Activated CD4-positive, alpha-beta T cell treated with anti-CD3 and anti-CD28 coated beads for 48 hours (primary cell): ENCODE measurements at regions not wholly inside any gene's neighbourhood (a gene's known extent, or its start where the extent isn't known, plus 50 kb on each side); places are given as distances from the start of the nearest gene placed in this dataset.

Experiments used
- DNase-seq: peaks from one replicate; pipeline ENCODE4 v3.0.0-alpha.2; 2020

DNA sequence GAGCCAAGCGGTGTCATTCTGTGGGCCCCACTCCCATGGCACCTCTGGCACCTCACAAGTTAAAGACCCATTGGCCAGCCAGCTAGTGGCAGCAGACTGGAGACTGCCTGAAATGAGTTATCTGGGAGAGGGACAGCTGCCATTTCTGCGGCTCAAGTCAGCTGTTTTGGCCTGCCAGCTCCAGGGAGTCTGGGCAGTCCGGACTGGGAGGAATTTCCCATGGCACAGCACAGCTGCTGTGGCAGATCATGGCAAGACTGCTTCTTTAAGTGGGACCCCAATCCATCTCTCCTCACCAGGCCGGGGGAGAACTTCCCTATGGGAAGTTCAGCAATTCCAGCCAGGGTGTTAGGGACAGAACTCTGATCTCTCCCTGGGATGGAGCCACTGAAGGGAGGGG is 2187.6 kb upstream of the CELF4 start:
- no peak for DNase-seq

DNA sequence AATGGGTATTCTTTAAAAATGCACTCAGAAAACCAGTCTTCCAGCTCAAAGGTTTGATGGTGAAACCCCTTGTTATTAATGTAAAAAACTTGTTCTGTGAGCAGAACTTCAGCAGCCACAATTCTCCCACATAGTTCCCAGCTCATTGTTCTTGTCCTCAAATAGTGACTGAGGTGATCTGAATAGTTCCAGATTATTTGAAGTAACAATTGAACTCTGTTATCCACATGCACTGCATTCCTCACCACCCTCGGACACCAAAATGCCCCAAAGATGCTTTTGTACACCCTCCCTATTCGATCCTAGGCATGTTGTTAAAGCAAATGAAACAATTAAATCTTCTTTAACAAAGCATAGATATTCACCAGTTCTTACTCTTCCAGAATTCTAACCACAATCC is 2186.8 kb upstream of the CELF4 start:
- no peak for DNase-seq

DNA sequence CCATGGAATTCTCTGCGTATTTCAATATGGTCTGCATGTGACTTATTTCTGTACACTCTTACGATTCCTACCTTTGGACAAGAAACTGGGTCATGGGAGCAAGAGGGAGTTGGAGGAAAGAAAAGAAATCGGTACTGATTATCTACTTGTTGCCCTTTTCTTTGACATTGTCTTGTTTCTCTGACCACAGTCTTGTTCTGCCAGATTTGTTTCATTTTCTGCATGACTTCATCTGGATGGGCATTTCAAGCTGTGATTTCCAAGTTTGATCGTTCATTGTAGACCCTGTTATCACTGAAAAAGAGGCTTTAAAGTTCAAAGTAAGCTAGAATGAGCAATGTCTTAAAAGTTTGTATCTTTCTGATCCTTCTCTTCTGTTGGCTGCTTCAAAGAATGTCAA is 2186.3 kb upstream of the CELF4 start:
- no peak for DNase-seq

DNA sequence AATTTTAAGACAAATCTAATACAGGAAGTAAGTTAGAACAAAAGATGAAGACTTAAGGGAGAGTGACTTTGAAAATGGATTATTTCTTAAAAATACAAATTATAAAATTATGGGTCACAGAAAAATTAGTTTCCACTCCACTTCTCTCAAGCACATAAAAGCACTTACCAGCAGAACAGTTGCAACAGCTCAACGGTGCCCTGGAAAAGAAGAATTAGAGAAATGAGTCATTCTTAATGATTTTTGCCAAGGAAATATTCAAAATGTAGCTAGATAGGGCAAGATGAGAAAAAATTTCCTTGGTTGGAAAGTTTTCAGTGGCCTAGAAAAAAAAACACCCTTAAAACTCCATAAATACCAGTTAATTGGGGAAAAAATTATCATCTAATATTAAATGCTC is 2185.6 kb upstream of the CELF4 start:
- no peak for DNase-seq

DNA sequence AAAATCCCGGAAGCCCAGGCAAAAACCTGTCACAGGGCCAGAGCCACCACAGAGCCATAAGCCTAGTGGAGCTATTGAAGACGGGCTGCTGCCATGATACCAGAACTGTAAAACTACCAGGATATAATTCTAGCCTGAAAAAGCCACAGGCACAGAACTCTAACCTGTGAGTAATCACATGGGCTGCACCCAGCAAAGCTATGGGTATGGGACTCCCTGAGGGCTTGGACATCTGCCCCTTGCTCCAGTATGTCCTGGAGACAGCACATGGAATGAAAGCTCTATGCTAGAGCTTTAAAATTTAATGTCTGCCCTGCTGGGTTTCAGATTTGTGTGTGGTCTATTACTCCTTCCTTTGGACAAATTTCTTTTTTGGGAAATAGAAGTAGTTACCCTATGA is 2183.6 kb upstream of the CELF4 start:
- no peak for DNase-seq

DNA sequence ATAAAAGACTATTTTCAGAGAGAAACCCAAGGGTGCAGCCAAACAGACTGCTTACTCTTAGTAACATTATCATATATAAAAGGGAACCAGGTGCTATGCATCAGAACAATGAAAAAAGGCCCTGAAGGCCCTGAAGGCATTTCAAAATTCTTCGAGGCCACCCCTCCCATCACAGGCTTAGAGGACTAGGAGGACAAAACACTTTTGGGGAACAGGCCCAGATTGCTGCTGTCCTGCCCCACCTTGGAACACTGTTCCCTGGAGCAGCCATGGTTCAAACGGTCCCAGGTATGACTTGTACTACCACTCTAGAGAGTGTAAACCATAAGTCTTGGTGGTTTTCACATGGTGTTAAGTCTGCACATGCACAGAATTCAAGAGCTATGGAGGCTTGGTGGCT is 2183.1 kb upstream of the CELF4 start:
- no peak for DNase-seq

DNA sequence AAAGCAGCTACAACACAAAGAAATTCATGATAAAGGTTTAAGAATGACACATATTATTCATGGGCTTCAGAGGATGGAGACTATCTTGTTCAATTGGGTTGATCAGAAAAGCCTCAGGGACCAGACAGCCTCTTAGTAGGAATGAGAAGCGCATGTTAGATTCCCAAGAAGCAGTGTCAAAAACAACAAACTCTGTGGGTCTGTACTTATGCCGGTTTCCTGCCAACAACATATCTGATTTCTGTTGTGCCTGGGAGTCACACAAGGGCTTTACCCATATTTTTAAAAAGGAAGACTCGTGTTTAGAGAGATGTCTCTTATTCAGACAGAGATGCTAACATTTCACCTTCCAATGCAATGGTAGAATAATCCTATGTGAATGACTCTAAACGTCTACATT is 2180.6 kb upstream of the CELF4 start:
- no peak for DNase-seq

DNA sequence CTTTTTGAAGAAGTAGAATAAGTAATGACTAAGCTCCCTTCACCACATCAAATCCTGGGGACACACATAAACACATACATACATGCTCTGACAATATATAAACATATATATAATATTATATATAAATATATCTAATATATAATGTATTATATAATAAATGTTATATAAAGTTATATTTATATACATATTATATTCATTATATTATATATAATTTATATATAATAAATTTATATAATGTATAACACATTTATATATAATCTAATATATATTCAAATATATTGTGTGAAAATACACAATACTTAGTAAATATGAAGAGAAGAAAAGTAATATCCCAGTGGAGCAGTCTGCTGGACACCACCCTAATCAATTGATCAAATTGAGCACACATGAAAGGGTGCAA is 2177.9 kb upstream of the CELF4 start:
- no peak for DNase-seq

DNA sequence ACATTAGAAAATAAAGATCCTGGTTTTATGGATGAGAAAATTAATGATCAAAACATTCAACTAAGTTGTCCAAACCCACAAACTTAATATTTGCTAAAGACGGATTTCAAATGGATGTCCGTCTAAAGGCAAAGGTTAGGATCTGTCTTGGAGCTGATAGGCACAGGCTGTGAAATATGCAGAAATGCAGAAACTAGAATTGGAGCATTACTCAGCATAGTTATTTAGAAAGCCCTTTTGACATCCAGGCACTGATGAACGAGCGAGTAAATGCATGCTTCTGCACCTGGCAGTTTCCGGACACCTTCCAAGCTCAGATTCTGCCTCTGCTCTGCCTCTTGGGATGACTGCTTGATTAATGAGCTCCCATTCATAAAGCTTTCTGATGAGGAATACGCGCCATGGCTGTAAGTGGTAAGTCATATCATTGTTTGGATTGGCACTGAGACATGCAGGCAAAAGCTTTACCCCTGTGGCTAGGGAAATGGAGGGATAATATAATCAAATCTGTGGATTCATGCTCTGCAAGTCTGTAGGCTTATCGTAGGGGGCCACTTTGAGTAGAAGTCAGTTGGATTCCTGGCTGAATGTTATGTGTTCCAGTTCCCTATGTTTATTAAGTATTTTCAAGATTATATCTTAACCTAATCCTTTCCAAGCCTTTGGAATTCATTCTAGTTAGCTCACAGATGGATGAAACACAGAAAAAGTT is 2176.3 kb upstream of the CELF4 start:
- DNase-seq: no peak

DNA sequence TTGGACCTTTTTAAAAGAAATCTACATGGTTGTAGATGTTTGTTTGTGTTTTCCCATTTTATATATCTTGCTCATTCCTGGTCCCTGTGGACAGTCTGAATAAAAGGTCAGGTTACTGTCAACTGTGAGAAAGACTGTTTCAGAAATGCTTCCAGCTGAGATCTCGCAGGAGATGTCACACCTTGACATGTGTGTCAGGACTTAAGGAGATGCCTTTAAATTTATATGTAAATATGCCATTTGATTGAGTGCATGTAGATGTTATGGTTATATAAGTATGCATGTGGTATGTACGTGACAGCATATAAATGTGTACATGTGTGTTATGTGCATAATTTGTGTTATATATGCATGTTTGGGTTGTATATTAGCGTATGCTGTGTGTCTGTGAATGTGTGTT is 2172.3 kb upstream of the CELF4 start:
- DNase-seq: no peak

DNA sequence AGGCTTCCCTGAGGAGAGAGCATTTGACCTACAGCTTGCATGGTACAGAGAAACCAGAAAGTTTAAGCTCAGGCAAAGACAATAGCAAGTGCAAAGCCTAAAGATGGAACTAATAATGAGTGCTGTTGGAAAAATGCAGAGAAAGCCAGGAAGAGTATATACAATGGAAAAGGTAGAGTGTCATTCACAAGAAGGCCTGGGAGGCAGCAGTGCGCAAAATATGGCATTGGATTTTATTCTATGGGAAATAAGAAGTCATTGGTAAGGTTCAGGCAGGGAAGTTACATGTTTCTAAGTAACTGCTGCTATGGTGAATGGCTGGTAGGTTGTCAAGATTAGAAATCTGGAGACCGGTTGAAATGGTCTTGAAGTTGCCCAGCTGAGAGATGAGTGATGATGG is 2167.3 kb upstream of the CELF4 start:
- DNase-seq: no peak

DNA sequence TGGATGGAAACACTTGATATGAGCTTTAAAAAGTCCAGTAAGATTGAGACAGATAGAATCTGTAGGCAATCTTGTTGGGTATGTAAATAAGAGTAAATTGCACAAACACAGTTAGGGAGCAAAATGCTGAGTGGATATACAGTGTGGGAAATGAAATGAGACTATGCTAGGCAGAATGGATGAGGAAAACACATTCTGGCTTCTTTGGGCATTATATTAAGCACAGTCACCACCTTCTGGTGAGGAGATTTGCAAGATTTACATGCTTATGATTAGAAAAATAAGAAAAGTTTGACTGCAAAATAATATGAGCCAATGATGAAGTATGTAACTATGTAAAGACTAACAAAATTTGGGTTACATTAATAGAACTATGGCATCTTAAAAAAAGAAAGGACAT is 2165.0 kb upstream of the CELF4 start:
- DNase-seq: no peak

DNA sequence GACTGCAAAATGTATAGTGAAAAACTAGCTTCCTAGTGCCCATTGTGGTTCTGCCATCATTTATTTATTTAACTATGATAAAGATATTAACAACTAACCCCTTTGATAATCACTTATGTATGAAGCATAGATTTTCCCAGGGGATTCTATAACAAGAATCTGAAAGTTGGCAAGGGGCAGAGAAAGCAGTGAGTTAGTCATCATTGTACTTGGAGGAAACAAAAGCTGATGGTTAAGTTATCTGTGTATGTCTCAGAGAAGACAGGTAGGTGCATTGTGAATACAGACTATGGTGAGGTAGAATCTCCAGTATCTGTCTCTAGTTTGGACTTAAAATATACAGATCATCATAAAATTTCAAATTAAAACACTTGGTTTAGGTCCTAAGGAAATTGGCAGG is 2159.1 kb upstream of the CELF4 start:
- DNase-seq: no peak

DNA sequence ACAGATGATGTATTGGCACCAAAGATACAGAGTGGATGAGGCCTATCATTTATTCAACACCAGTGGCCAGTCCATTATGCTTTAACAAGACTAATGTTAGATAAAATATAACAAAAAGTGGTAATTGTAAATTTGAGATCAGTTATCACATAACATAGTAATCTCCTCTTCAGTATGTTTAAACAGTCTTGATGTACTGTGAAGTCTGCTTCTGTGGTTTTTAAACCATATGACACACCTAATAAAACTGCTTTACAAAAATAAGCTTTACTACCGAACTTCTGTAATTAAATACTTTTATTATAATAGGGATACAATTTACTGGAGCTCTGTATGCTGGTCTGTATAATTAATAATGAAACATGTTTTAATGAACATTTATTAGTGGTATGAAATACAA is 2156.1 kb upstream of the CELF4 start:
- no peak for DNase-seq

DNA sequence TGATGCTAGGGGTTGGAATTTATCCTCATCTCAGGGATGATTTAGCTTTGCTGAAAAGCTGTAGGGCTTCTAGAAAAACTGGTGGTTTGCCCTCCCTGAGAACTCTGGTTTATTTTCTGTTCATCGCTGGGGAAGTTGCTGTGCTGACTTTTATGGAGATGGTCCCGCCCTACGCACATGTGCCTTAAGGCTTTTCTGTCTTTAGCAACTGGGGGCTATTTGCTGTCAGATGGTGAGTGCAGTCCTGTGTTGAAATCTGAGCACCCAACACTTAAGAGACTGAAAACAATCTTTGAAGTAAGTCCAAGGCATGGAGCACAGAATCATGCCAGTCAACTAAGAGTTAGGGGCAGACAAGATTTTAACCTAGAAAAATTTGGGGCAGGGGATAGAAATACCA is 2148.4 kb upstream of the CELF4 start:
- no peak for DNase-seq

DNA sequence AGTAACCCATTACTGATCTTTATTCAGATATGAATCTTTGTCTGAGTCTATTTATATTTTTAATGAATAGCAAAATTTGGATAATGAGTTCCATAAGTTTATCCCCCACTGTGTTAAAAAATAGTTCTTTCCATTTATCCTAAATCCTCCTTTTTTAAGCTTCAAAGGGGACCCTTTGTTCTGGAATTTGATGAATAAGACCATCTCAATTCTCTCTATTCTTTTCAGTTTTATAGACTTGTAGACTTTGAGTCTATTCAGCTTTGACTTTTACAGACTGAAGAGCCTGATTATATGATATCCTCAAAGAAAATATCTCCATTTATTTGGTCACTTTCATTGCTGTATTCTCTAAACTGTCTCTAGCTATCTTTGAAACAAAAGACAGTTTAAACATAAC is 2146.1 kb upstream of the CELF4 start:
- no peak for DNase-seq

DNA sequence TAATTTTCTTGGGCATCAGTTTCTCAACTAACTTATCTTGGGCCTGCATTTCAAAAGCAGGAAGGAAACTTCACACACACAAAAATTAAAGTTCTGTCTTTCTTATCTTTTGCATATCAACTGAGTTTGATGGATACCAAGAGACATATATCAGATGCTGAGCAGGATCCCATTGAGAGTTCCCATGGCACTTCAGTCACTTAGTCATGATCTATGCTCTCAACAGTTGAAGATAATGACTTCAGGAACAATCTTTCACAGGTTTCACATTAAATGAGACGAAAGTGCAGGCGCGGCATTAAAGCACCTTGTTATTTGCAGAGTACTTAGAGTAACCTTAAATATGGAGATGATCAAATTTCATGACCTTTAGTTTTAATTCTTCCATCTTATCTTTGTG is 2139.8 kb upstream of the CELF4 start:
- no peak for DNase-seq

DNA sequence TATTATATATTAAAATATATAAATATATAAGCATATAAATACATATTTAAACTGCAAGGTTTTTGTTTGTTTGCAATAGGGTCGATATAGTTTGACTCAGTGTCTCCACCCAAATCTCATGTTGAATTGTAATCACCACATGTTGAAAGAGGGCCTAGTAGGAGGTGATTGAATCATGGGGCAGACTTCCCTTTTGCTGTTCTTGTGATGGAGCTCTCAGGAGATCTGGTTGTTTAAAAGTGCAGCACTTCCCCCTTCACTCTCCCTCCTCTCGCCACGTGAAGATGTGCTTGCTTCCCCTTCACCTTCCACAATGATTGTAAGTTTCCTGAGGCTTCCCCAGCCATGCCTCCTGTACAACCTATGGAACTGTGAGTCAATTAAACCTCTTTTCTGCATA is 2137.3 kb upstream of the CELF4 start:
- DNase-seq: no peak

DNA sequence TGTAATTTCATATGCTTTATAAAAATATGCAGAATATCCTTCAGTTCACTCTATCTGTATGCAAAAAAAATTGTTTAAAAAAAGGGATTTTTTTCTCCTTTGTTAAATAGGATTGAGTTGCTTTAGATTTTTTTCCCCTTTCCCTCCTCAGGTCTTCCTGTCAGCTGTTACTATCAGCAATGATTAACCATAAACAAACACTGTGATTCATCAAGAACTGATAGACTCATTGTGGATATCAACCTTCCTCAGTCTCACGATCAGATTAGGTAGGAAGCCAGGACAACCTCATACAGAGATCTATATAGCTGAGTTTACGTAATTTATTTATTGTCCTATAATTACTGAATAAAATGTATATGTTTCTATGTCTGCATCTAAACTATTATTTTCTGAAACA is 2136.2 kb upstream of the CELF4 start:
- DNase-seq: no peak

DNA sequence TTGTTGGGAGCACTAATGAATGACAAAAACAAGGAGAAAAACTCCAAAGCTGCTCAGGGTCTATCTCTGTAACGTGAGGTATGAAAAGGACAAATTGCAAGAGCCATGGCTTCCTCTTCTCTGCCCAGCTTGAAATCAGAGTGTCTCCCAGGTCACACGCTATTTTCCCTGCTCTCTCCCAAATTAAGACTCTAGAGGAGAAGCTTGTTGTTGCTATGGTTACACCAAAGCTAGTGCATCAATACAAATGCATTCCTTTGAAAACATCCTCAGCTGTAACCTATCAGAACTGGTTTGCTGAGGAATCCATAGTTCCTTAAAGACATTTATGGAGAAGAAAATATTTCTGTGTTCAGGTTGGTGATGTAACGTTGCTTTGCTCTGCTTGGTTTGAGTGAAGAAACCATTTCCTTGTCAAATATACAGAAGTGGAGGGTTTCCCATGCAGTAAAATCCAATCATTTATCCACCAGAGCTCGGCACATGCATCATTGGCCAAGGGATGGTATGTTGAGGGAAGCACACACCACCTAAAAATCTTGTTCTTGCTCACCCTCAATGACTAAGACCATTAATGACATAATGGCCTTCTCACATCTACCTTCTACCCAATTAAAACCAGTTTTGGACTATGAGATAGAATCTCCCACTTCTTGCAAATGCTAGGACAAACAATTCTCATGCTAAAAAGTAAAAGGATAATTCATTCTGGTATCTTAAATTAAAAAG is 2135.6 kb upstream of the CELF4 start:
- DNase-seq: no peak

DNA sequence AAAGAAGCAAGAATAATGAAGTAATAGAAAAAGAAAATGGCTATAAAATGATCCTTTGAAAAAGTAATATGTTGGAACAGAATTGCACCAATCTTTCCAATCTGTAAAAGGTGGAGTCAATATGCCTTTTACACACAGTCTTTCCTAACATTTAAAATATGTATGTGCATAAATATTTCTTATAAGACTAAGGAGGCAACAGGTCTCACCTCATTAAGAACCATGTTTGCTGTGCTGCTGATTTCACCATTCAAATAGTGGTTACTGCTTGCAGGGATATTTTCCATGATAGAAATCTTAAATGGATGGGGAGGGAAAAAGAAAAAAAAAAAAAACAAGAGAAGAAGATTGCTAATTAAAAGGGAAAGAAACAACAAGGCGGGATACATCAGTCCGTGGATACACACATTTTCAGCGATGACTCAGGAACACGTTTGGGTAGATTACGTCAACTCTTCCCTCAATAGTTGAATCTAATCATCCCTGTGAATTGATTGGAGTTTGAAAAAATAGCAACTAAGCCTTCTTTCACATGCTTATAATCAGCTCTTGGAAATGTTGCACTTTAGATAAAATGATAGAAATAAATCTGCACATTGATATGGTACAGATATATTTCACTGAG is 2133.9 kb upstream of the CELF4 start:
- no peak for DNase-seq

DNA sequence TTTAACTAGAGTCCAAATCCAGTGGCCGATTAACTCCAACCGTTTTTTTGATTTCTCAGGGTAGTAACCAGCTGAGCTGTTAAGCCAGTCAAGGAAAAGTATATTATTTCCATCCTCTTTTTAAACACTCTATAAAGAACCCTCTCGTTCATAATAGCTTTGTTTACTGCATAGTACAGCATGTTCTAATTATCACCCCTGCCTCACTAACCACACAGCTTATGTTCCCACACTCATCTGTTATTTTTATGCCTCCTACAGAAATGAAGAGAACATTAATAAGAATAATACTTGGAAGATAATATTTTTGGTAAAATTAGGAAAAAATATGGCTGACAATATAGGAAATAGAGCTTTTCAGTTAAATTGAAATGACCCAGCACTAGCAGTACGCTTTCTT is 2132.8 kb upstream of the CELF4 start:
- no peak for DNase-seq

DNA sequence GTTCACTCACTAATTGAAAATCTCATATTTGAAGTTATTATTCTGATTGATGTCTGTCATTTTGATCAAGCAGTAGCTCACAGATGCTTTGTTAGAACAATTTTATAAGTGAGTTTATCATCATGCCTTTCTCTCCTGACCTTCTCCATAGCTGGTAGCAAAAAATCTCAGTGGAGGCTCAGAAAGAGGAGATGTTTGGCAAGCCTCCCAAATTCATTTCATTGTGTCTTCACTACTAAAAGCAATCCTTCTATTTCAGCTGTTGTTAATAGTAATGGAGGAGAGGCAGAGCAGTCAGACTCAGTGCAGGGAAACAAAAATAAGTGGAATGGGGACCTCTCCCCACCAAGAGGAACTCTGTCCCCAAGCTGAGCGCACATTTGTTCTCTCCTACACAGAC is 2127.8 kb upstream of the CELF4 start:
- no peak for DNase-seq

DNA sequence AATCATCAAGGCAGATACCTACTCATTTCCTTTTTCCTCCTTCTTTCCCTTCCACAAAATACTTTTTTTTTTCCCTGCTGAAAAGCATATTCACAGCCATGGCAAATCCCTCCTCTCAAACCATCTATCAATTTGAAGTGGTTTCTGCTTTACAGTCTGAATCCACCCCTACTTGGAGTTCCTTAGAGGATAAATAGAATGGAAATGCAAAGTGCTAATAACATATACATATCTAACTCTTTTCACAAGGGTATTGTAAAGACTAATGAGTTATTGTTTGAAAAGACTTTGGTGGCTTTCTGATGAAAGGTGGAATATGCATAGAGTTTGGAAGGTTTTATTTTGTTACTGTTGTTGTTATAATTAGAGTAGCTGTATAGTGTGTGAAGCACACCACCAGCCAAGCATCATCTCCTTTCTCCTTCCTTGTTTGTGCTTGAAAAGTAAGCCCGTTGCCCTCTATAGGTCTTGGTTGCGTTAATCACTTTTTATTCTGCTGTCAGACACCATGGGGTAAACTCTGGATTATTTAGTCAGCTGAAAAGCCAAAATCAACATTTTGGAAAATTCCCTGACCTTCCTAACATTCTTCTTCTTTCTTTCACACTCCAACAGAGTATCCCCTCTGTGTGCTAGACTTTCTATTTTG is 2126.9 kb upstream of the CELF4 start:
- no peak for DNase-seq
